GM21619 (cell line): ENCODE measurements at regions not wholly inside any gene's neighbourhood (a gene's known extent, or its start where the extent isn't known, plus 50 kb on each side); places are given as distances from the start of the nearest gene placed in this dataset.

ENCODE experiments used
- ATAC-seq: cut with Tn5 transposase; IDR thresholded peaks from one replicate; pipeline ENCODE4 v1.9.1; 2021; ENCODE audit not compliant: unreplicated experiment

GRCh38 chr18:51643483-51643882, 446.0 kb upstream of the MEX3C start:
- ATAC-seq: no peak

- no peak for ATAC-seq
Observed at GRCh38 chr18:51645607-51646006, 448.1 kb upstream of the MEX3C start.

GRCh38 chr18:51647346-51647745, 449.9 kb upstream of the MEX3C start:
- ATAC-seq: no peak

GRCh38 chr18:51647942-51648341, 450.5 kb upstream of the MEX3C start:
- no peak for ATAC-seq

GRCh38 chr18:51649796-51650195, 452.3 kb upstream of the MEX3C start:
- no peak for ATAC-seq

GRCh38 chr18:51651761-51652160, 454.3 kb upstream of the MEX3C start:
- ATAC-seq: no peak

GRCh38 chr18:51653507-51654213, 456.2 kb upstream of the MEX3C start:
- ATAC-seq: no peak

- peak; percentile 62 for ATAC-seq
Observed at GRCh38 chr18:51654488-51655326, 457.2 kb upstream of the MEX3C start.

GRCh38 chr18:51655327-51655698, 457.8 kb upstream of the MEX3C start:
- ATAC-seq: peak; percentile 84

GRCh38 chr18:51656249-51656648, 458.8 kb upstream of the MEX3C start:
- no peak for ATAC-seq

GRCh38 chr18:51658436-51658835, 461.0 kb upstream of the MEX3C start:
- no peak for ATAC-seq

GRCh38 chr18:51659781-51660180, 462.3 kb upstream of the MEX3C start:
- no peak for ATAC-seq

GRCh38 chr18:51660188-51660715, 462.8 kb upstream of the MEX3C start:
- no peak for ATAC-seq

GRCh38 chr18:51664236-51664635, 466.8 kb upstream of the MEX3C start:
- no peak for ATAC-seq

- no peak for ATAC-seq
Observed at GRCh38 chr18:51666763-51667191, 469.3 kb upstream of the MEX3C start.

- ATAC-seq: peak; percentile 76
Observed at GRCh38 chr18:51668101-51668500, 470.6 kb upstream of the MEX3C start.

GRCh38 chr18:51668607-51669006, 471.1 kb upstream of the MEX3C start:
- ATAC-seq: no peak

GRCh38 chr18:51686590-51686989, 489.1 kb upstream of the MEX3C start:
- ATAC-seq: no peak

GRCh38 chr18:51687845-51688585, 490.5 kb upstream of the MEX3C start:
- ATAC-seq: no peak

GRCh38 chr18:51692612-51693011, 495.1 kb upstream of the MEX3C start:
- no peak for ATAC-seq

- ATAC-seq: peak; percentile 72
Observed at GRCh38 chr18:51711298-51711889, 513.9 kb upstream of the MEX3C start.
